Vagina (tissue), 2 donors: ENCODE measurements at regions not wholly inside any gene's neighbourhood (a gene's known extent, or its start where the extent isn't known, plus 50 kb on each side); places are given as distances from the start of the nearest gene placed in this dataset.

Experiments
- DNase-seq, 2 donors: peaks; one replicate each; pipeline ENCODE4 v3.0.0-alpha.2; 2017; ENCODE audit errors: extremely low spot score in 2 of 2
- H3K27ac ChIP-seq: fragments of 200-600 bp; sonication (generic); one replicate; pipeline ENCODE4 v1.5.1; 2019
- H3K27me3 ChIP-seq: fragments of 200-600 bp; sonication (generic); one replicate; pipeline ENCODE4 v1.5.1; 2019
- H3K36me3 ChIP-seq, 2 donors: fragments of 200-600 bp; sonication (generic); one replicate each; pipeline ENCODE4 v1.5.1; 2017 to 2019
- H3K4me1 ChIP-seq: fragments of 200-600 bp; sonication (generic); one replicate; pipeline ENCODE4 v1.5.1; 2019
- H3K4me3 ChIP-seq, 2 donors: fragments of 200-600 bp; sonication (generic); 1 replicate in 1 of 2; 2 replicates in 1 of 2; pipeline ENCODE4 v1.5.1; 2016 to 2019
- H3K9me3 ChIP-seq: fragments of 200-600 bp; sonication (generic); one replicate; pipeline ENCODE4 v1.5.1; 2019
- POLR2A ChIP-seq, 2 donors: fragments of 450-650 bp; IDR thresholded peaks; one replicate each; pipeline ENCODE4 v1.6.1; 2017; ENCODE audit warnings: antibody characterized with exemption in 2 of 2, mild to moderate bottlenecking in 2 of 2, moderate library complexity in 2 of 2
- POLR2AphosphoS5 ChIP-seq, 2 donors: sonication (generic); formaldehyde crosslinking; IDR thresholded peaks; one replicate each; pipeline ENCODE4 v1.9.0; 2017; ENCODE audit warnings: antibody characterized with exemption in 2 of 2, mild to moderate bottlenecking in 2 of 2, low read depth in 1 of 2; ENCODE audit not compliant: insufficient read depth in 1 of 2
- intact Hi-C: fragments of 100-400 bp; cut with DNase I; formaldehyde crosslinking; loops from one replicate; pipeline ENCODE4 v1.15.1; 2023
- TF ChIP-seq, protein P1 (sequence below), 3 experiments: fragments of 450-650 bp in 2 of 3; fragments of 200-600 bp in 1 of 3; sonication (generic) in 1 of 3; IDR thresholded peaks; one replicate each; pipeline ENCODE4 v1.5.1; 2017 to 2019; ENCODE audit warnings: antibody characterized with exemption in 3 of 3, mild to moderate bottlenecking in 2 of 3, moderate library complexity in 2 of 3

DNA sequence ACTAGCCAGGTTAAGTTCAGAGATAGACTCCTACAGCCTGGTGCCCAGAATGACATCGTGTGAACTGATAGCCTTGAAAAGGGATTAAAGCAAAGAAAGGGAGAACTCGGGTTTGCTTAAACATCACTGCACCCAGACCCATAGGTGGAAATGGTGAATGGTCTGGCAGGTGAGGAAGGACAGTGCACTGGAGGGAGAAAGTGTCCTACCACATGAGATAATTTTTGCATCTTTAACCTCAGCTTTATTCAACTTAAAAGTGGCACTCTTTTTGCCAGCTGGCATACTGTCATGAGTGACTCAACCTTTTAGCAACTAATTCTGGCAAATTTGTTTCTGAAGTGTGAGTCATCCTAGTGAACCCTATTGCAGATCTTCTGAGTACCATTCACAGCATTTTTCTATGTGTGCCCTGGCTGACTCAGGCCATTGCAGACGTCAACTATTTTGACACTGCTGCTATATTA lies 53.0 kb upstream of the DAPP1 start:
- peak in 1 of 2 donors; percentile 63 for TF ChIP-seq POLR2AphosphoS5 (IDR thresholded peaks at IDR 0.05; ENCODE audit: insufficient read depth in 1 of 2, low read depth in 1 of 2)
- TF ChIP-seq POLR2A (IDR thresholded peaks at IDR 0.05): no peak
- TF ChIP-seq, protein P1, sequence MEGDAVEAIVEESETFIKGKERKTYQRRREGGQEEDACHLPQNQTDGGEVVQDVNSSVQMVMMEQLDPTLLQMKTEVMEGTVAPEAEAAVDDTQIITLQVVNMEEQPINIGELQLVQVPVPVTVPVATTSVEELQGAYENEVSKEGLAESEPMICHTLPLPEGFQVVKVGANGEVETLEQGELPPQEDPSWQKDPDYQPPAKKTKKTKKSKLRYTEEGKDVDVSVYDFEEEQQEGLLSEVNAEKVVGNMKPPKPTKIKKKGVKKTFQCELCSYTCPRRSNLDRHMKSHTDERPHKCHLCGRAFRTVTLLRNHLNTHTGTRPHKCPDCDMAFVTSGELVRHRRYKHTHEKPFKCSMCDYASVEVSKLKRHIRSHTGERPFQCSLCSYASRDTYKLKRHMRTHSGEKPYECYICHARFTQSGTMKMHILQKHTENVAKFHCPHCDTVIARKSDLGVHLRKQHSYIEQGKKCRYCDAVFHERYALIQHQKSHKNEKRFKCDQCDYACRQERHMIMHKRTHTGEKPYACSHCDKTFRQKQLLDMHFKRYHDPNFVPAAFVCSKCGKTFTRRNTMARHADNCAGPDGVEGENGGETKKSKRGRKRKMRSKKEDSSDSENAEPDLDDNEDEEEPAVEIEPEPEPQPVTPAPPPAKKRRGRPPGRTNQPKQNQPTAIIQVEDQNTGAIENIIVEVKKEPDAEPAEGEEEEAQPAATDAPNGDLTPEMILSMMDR (IDR thresholded peaks at IDR 0.05): no peak
- Histone ChIP-seq H3K9me3 (no peaks in the 10 kb centered on the region), H3K4me1 (peaks cover 11% of the 10 kb centered on the region), H3K4me3 (no peak overlapping the region), H3K36me3 (no peaks in the 10 kb centered on the region), H3K27ac (no peak overlapping the region), H3K27me3 (no peaks in the 10 kb centered on the region)
- no peak for DNase-seq
- intact Hi-C loops: no loop called here

DNA sequence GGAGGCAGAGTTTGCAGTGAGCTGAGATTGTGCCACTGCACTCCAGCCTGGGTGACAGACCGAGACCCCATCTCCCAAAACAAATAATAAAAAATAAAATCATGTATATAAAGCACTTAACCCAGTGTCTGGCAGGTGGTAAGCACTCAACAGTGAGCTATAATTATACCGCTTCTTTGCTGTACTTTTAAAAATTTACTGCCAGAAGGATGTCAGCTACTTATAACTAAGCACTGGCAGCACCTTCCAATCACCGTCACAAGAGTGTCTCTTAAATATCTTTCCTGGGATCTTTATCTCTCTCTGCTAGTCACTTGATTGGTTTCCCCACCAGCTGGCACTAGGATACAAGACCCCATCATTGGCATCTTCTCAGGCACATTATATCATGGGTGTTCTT lies 53.9 kb upstream of the DAPP1 start:
- H3K27me3 ChIP-seq: no peaks in the 10 kb centered on the region
- intact Hi-C loops: no loop called here
- TF ChIP-seq, protein P1 (IDR thresholded peaks at IDR 0.05): no peak
- TF ChIP-seq POLR2A (IDR thresholded peaks at IDR 0.05) (no peak), POLR2AphosphoS5 (IDR thresholded peaks at IDR 0.05; ENCODE audit: insufficient read depth in 1 of 2, low read depth in 1 of 2) (no peak)
- H3K9me3 ChIP-seq: no peaks in the 10 kb centered on the region
- peaks cover 11% of the 10 kb centered on the region for H3K4me1 ChIP-seq
- H3K4me3 ChIP-seq: no peak overlapping the region
- DNase-seq: no peak
- H3K36me3 ChIP-seq: no peaks in the 10 kb centered on the region
- no peak overlapping the region for H3K27ac ChIP-seq

- TF ChIP-seq POLR2A (IDR thresholded peaks at IDR 0.05) (no peak), POLR2AphosphoS5 (IDR thresholded peaks at IDR 0.05; ENCODE audit: insufficient read depth in 1 of 2, low read depth in 1 of 2) (no peak)
- TF ChIP-seq, protein P1 (IDR thresholded peaks at IDR 0.05): no peak
- no peak overlapping the region for H3K27ac ChIP-seq
- no peak for DNase-seq
- H3K4me1 ChIP-seq: peaks cover 11% of the 10 kb centered on the region
- H3K9me3 ChIP-seq: no peaks in the 10 kb centered on the region
- no peak overlapping the region for H3K4me3 ChIP-seq
- H3K36me3 ChIP-seq: no peaks in the 10 kb centered on the region
- intact Hi-C loops: no loop called here
- H3K27me3 ChIP-seq: no peaks in the 10 kb centered on the region
Measured at GRCh38 chr4:99759988-99760387, 56.6 kb upstream of the DAPP1 start.

DNA sequence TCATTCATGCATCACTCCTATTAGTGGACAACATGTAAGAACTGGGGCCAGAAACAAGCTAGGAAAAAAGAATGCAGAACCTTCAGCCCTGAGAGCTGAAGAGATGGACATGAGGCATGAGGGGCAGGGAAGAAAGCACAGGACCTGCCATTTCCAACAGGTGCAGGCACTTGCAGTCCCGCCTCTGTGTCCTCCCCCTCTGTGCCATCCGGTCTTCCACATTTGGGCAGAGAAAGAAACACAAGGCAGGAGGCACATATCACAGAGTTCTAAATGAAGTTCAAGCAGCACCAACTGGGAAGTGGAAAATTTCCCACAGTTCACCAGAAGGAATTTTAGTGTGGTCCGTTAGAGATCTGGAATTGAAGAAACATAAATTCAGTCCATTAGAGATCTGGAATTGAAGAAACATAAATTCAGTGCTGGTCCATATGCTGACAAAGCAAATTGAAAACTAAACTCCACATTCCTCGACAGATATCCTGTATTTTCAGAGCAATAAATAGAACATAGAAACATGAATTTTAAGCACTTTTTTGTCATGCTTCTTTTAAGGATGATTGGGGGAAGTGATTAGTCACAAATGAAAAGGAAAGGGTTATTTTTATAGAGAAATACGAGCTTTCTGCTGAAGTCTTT lies 57.2 kb upstream of the DAPP1 start:
- Histone ChIP-seq H3K27me3 (no peaks in the 10 kb centered on the region), H3K4me3 (no peak overlapping the region), H3K36me3 (no peaks in the 10 kb centered on the region), H3K4me1 (peaks cover 11% of the 10 kb centered on the region), H3K27ac (no peak overlapping the region), H3K9me3 (no peaks in the 10 kb centered on the region)
- intact Hi-C loops: no loop called here
- TF ChIP-seq, protein P1 (IDR thresholded peaks at IDR 0.05): no peak
- no peak for DNase-seq

GRCh38 chr4:99755223-99755944 lies 61.2 kb upstream of the DAPP1 start:
- H3K27me3 ChIP-seq: no peaks in the 10 kb centered on the region
- no peak overlapping the region for H3K27ac ChIP-seq
- H3K4me1 ChIP-seq: no peaks in the 10 kb centered on the region
- no peaks in the 10 kb centered on the region for H3K9me3 ChIP-seq
- no peak overlapping the region for H3K4me3 ChIP-seq
- DNase-seq: no peak
- H3K36me3 ChIP-seq: no peaks in the 10 kb centered on the region
- intact Hi-C loops: no loop called here
- TF ChIP-seq, protein P1 (IDR thresholded peaks at IDR 0.05): no peak
